ENCODE measurements at regions not wholly inside any gene's neighbourhood (a gene's known extent, or its start where the extent isn't known, plus 50 kb on each side); places are given as distances from the start of the nearest gene placed in this dataset.

DNA sequence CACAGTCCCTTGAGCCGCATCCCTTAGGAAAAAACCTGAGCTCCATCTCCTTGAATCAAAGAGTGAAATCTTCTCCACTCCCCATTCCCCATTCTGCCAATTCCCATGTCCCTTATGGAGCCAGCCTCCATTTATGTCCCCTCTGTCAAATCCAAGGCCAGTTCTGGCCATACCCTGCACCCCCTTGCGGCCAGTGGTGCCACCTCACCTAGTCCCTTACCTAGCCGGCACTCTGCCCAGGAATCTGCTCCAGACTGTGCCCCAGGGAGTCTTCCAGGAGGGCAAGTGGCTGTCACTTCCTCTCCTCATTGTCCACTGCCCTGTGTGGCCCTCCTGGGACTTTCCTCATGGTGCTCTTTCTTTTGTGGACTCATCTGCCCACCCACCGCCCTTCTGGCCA is 195.4 kb upstream of the RMP24 start:
- no peak for TF ChIP-seq ARNTL (CRISPR knock-in tag; IDR thresholded peaks at IDR 0.05; ENCODE audit: borderline replicate concordance, low read depth)
- TF ChIP-seq, protein P1, sequence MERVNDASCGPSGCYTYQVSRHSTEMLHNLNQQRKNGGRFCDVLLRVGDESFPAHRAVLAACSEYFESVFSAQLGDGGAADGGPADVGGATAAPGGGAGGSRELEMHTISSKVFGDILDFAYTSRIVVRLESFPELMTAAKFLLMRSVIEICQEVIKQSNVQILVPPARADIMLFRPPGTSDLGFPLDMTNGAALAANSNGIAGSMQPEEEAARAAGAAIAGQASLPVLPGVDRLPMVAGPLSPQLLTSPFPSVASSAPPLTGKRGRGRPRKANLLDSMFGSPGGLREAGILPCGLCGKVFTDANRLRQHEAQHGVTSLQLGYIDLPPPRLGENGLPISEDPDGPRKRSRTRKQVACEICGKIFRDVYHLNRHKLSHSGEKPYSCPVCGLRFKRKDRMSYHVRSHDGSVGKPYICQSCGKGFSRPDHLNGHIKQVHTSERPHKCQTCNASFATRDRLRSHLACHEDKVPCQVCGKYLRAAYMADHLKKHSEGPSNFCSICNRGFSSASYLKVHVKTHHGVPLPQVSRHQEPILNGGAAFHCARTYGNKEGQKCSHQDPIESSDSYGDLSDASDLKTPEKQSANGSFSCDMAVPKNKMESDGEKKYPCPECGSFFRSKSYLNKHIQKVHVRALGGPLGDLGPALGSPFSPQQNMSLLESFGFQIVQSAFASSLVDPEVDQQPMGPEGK (CRISPR knock-in tag; IDR thresholded peaks at IDR 0.05; ENCODE audit: borderline replicate concordance), result no peak
- TF ChIP-seq ZFP3 (CRISPR knock-in tag; IDR thresholded peaks at IDR 0.05), result no peak
- TF ChIP-seq, protein P2, sequence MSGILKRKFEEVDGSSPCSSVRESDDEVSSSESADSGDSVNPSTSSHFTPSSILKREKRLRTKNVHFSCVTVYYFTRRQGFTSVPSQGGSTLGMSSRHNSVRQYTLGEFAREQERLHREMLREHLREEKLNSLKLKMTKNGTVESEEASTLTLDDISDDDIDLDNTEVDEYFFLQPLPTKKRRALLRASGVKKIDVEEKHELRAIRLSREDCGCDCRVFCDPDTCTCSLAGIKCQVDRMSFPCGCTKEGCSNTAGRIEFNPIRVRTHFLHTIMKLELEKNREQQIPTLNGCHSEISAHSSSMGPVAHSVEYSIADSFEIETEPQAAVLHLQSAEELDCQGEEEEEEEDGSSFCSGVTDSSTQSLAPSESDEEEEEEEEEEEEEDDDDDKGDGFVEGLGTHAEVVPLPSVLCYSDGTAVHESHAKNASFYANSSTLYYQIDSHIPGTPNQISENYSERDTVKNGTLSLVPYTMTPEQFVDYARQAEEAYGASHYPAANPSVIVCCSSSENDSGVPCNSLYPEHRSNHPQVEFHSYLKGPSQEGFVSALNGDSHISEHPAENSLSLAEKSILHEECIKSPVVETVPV (CRISPR knock-in tag; IDR thresholded peaks at IDR 0.05), result no peak
- TF ChIP-seq PPARA (CRISPR knock-in tag; IDR thresholded peaks at IDR 0.05; ENCODE audit: borderline replicate concordance), result no peak
- TF ChIP-seq RARB (CRISPR knock-in tag; IDR thresholded peaks at IDR 0.05), result no peak
- TF ChIP-seq ISL1 (CRISPR knock-in tag; IDR thresholded peaks at IDR 0.05), result no peak
- TF ChIP-seq ZNF70 (CRISPR knock-in tag; IDR thresholded peaks at IDR 0.05), result no peak
- no peak for TF ChIP-seq ZC3H10 (CRISPR knock-in tag; IDR thresholded peaks at IDR 0.05)
- no peak for TF ChIP-seq BACH2 (CRISPR knock-in tag; IDR thresholded peaks at IDR 0.05; ENCODE audit: borderline replicate concordance)
- TF ChIP-seq, protein P3, sequence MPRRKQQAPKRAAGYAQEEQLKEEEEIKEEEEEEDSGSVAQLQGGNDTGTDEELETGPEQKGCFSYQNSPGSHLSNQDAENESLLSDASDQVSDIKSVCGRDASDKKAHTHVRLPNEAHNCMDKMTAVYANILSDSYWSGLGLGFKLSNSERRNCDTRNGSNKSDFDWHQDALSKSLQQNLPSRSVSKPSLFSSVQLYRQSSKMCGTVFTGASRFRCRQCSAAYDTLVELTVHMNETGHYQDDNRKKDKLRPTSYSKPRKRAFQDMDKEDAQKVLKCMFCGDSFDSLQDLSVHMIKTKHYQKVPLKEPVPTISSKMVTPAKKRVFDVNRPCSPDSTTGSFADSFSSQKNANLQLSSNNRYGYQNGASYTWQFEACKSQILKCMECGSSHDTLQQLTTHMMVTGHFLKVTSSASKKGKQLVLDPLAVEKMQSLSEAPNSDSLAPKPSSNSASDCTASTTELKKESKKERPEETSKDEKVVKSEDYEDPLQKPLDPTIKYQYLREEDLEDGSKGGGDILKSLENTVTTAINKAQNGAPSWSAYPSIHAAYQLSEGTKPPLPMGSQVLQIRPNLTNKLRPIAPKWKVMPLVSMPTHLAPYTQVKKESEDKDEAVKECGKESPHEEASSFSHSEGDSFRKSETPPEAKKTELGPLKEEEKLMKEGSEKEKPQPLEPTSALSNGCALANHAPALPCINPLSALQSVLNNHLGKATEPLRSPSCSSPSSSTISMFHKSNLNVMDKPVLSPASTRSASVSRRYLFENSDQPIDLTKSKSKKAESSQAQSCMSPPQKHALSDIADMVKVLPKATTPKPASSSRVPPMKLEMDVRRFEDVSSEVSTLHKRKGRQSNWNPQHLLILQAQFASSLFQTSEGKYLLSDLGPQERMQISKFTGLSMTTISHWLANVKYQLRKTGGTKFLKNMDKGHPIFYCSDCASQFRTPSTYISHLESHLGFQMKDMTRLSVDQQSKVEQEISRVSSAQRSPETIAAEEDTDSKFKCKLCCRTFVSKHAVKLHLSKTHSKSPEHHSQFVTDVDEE (CRISPR knock-in tag; IDR thresholded peaks at IDR 0.05), result no peak

All from SK-N-SH treated with all-trans-retinoic acid at 6 μM for 48 hours (cell line).